Kidney (tissue), 13 donors: ENCODE measurements at regions not wholly inside any gene's neighbourhood (a gene's known extent, or its start where the extent isn't known, plus 50 kb on each side); places are given as distances from the start of the nearest gene placed in this dataset.

Source experiments
- DNase-seq, 5 donors: peaks; one replicate each; pipeline ENCODE4 v3.0.0-alpha.2; 2013 to 2020
- FAIRE-seq: peaks from 2 replicates; lab custom pipeline; 2012; peaks lifted over from hg19 to GRCh38; lab: Jason Lieb, UNC
- H3K27ac ChIP-seq, 2 donors: one replicate each; pipeline ENCODE4 v1.7.0; 2013; ENCODE audit warnings: low read depth in 2 of 2, low read length in 2 of 2, inconsistent platforms in 1 of 2
- H3K27me3 ChIP-seq: one replicate; pipeline ENCODE4 v1.7.1; 2013; ENCODE audit warnings: low read length, inconsistent platforms; ENCODE audit not compliant: control insufficient read depth, insufficient read depth
- H3K36me3 ChIP-seq, 3 donors: one replicate each; pipeline versions ENCODE4 v1.7.0 to v1.7.1; 2013; ENCODE audit warnings: low read length in 3 of 3, control low read depth in 1 of 3, inconsistent platforms in 1 of 3; ENCODE audit not compliant: insufficient read depth in 3 of 3, control insufficient read depth in 2 of 3
- H3K4me1 ChIP-seq, 3 donors: one replicate each; pipeline versions ENCODE4 v1.7.0 to v1.7.1; 2013; ENCODE audit warnings: low read length in 3 of 3, inconsistent platforms in 1 of 3, low read depth in 1 of 3; ENCODE audit not compliant: control insufficient read depth in 2 of 3, insufficient read depth in 2 of 3
- H3K4me3 ChIP-seq, 3 donors: one replicate each; pipeline versions ENCODE4 v1.7.0 to v1.8.1; 2013; ENCODE audit warnings: low read length in 3 of 3, control low read depth in 1 of 3, inconsistent platforms in 1 of 3
- H3K9ac ChIP-seq, 3 donors: one replicate each; pipeline versions ENCODE4 v1.7.0 to v1.7.1; 2013; ENCODE audit warnings: low read length in 3 of 3, control low read depth in 1 of 3, inconsistent platforms in 1 of 3
- H3K9me3 ChIP-seq, 3 donors: one replicate each; pipeline versions ENCODE4 v1.7.0 to v1.7.1; 2013; ENCODE audit warnings: low read length in 3 of 3, control low read depth in 1 of 3, inconsistent platforms in 1 of 3; ENCODE audit not compliant: control insufficient read depth in 2 of 3, insufficient read depth in 1 of 3
- intact Hi-C: fragments of 100-400 bp; cut with DNase I; formaldehyde crosslinking; loops from one replicate; pipeline ENCODE4 v1.11.1; 2022
- TF ChIP-seq, protein P1 (sequence below): IDR thresholded peaks from 3 replicates; pipeline ENCODE4 v1.5.1; 2012; ENCODE audit warnings: mild to moderate bottlenecking, moderate library complexity, borderline replicate concordance; ENCODE audit not compliant: insufficient read depth; ENCODE audit errors: extremely low read depth
- donor health status: control.
- donor health status: control.
- donor health status: control.
- donor health status: control.
- donor health status: control.
- donor health status: DM: yes; HTN: yes; CAD: no.
- donor health status: Normal renal cell carcinoma (clear cell type).

DNA sequence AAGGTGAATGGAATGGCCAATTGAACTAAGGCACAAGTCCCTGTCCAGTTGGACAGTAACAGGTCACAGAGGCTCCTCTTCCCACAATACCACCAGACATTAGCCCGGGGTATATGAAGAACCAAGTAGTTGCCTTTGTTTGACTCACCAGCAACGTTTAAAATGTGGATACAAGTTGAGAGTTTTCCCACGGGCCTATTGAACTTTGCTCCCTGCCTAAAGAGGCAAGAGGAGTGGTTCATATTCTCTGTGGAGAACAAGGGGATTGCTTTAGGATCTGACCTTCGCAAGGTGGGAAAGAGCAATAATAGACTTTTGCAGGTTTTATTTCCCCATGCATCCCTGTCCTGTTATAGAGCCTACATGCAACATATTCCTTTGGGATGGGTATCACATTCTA lies 177.2 kb downstream of the POU4F1 start:
- no peaks in the 10 kb centered on the region for H3K4me1 ChIP-seq
- intact Hi-C loops, result no loop called here
- no peaks in the 10 kb centered on the region for H3K9me3 ChIP-seq
- FAIRE-seq (no peak), DNase-seq (no peak)
- H3K27ac ChIP-seq, result no peak overlapping the region
- no peak overlapping the region for H3K4me3 ChIP-seq
- TF ChIP-seq, protein P1, sequence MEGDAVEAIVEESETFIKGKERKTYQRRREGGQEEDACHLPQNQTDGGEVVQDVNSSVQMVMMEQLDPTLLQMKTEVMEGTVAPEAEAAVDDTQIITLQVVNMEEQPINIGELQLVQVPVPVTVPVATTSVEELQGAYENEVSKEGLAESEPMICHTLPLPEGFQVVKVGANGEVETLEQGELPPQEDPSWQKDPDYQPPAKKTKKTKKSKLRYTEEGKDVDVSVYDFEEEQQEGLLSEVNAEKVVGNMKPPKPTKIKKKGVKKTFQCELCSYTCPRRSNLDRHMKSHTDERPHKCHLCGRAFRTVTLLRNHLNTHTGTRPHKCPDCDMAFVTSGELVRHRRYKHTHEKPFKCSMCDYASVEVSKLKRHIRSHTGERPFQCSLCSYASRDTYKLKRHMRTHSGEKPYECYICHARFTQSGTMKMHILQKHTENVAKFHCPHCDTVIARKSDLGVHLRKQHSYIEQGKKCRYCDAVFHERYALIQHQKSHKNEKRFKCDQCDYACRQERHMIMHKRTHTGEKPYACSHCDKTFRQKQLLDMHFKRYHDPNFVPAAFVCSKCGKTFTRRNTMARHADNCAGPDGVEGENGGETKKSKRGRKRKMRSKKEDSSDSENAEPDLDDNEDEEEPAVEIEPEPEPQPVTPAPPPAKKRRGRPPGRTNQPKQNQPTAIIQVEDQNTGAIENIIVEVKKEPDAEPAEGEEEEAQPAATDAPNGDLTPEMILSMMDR, result no peak
- H3K36me3 ChIP-seq, result no peaks in the 10 kb centered on the region
- H3K27me3 ChIP-seq, result no peaks in the 10 kb centered on the region
- no peak overlapping the region for H3K9ac ChIP-seq

DNA sequence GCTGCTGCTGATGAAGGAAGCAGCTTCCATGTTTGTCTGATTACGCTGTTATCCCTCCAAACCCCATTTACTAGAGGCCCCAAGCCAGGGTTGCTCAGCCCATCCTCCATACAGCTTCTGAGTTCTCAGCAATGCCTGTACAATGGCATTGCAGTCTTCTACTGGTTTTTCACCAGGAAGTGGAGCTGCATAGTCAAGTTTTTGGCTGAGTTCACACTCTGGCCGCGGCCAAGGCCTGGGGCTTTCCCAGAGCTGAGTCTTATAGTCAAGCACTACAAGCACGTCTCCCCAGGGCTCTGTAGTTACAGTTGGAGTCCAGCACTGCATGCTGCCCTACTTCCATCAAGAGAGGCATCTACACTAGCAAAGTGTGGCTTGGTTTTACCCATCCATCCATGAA lies 182.5 kb downstream of the POU4F1 start:
- DNase-seq (no peak), FAIRE-seq (no peak)
- no peaks in the 10 kb centered on the region for H3K4me1 ChIP-seq
- H3K27ac ChIP-seq, result no peak overlapping the region
- H3K27me3 ChIP-seq, result no peaks in the 10 kb centered on the region
- no peak overlapping the region for H3K4me3 ChIP-seq
- no peaks in the 10 kb centered on the region for H3K9me3 ChIP-seq
- no peak overlapping the region for H3K9ac ChIP-seq
- TF ChIP-seq, protein P1, result no peak
- intact Hi-C loops, result no loop called here
- no peaks in the 10 kb centered on the region for H3K36me3 ChIP-seq

- Histone ChIP-seq H3K9me3 (no peaks in the 10 kb centered on the region), H3K4me3 (no peak overlapping the region), H3K4me1 (no peaks in the 10 kb centered on the region), H3K9ac (no peak overlapping the region), H3K27me3 (no peaks in the 10 kb centered on the region), H3K27ac (no peak overlapping the region), H3K36me3 (no peaks in the 10 kb centered on the region)
- TF ChIP-seq, protein P1, result no peak
- FAIRE-seq (no peak), DNase-seq (no peak)
- intact Hi-C loops, result no loop called here
These were observed 189.3 kb downstream of the POU4F1 start for GRCh38 chr13:78413887-78414553.

- Histone ChIP-seq H3K27me3 (no peaks in the 10 kb centered on the region), H3K9ac (no peak overlapping the region), H3K4me3 (no peak overlapping the region), H3K4me1 (no peaks in the 10 kb centered on the region), H3K9me3 (no peaks in the 10 kb centered on the region), H3K36me3 (no peaks in the 10 kb centered on the region), H3K27ac (no peak overlapping the region)
- no peak for FAIRE-seq
- no peak for DNase-seq
- intact Hi-C loops, result no loop called here
- TF ChIP-seq, protein P1, result no peak
These were observed 192.5 kb downstream of the POU4F1 start for GRCh38 chr13:78410847-78411246.
